M059J (cell line): ENCODE measurements at regions not wholly inside any gene's neighbourhood (a gene's known extent, or its start where the extent isn't known, plus 50 kb on each side); places are given as distances from the start of the nearest gene placed in this dataset.

ENCODE experiments used
- DNase-seq: peaks from one replicate; pipeline ENCODE4 v3.0.0-alpha.2; 2012; ENCODE audit warnings: low read depth

DNA sequence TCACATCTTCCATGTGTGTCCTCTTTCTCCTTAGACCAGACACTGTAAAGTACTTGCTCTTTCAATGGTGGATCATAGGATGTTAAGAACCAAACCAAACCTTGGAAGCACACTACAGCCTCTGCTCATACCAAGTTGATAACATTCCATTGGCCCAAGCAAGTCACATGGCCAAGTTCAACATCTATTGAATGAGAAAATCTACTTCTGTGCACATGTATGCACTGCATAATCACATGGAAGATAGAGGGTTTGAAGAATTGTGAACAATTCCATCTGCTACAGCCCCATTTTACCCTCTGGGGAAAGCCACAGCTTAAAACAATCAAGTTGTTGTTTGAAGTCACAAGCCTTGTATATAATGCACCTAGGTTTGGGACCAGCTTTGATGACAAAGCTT is 68.2 kb downstream of the MFAP3 start:
- no peak for DNase-seq

DNA sequence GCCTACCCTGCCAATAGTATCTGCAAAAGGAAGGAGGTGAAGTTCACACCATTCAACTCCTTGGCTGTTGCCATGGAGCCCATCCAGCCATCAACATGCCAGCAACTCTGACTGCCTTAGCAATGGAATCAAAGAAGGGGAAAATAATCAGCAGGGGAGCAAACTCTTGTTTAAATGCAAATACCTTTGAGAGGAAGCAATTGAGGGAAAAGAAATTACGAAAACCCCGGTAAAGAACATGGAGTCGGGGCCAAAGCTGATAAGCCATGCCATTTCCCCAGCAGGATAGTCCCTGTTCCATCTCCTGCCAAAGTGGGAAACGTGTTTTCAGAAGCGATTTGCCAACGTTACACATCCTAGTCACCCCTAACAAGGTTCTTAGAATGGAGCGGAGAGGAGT is 69.0 kb downstream of the MFAP3 start:
- no peak for DNase-seq

DNA sequence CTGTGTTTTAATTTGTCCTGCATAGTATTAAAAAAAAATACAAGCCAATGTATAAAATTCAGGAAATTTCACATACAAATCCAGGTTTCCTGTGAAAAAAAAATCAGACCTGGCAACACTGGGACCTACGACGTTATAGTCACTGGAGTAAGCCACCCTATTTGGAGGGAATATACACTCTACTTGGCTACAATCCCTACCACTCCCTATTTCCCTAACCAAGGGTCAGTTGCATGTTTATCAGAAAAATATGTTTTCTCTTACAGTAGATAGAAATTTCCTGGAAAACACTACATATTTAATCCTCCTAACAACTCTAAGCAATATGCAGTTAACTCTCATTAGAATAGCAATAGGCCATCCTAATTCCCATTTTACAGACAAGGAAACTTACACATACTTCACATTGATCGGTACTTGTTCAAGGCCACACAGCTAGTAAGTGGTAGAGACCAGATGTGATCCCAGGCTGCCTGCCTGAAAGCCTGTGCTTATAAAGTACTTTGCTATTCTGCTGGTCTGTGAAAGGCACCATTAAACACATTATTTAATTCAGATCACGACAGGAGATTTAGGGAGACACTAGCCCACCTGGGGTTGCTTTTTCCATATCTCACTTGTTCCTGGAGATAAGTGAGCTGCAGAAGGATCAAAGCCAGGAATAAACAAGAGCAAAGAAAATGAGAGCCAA is 70.8 kb downstream of the MFAP3 start:
- DNase-seq, result no peak

DNA sequence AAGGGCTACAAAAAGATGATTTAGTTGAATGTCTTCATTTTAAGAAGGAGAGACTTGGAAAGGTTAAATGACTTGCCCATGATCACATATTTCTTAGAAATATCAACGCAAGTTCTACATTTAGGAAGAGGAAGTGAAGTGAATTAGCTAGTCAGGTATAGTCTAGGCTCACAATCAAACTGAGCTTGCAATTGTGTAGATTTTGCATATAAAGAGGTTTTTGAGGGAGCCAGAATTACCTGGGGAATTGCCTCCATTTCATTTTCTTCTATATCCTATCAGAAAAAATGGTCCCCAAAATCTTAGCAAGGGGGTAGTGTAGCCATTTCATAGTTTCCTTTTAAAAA is 71.3 kb downstream of the MFAP3 start:
- no peak for DNase-seq

DNA sequence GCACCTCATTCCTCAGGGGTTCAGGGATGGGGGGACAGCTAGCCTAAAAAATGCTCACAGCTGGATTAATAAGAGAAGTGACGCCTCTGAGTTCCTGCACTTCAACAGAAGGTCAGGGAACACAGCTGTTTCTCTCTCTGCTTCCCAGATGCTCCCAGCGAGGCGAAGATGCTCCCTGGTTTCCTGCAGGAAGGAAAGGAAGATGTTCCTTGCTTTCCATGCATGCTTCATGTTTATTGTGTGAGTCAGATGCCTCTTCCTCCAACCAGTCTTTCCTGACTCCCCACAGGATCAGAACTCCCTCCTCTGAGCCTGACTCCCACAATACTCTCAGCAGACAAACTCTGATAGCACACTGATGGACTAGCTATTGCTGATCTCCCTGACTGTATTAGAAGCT is 71.9 kb downstream of the MFAP3 start:
- DNase-seq, result peak; percentile 15

DNA sequence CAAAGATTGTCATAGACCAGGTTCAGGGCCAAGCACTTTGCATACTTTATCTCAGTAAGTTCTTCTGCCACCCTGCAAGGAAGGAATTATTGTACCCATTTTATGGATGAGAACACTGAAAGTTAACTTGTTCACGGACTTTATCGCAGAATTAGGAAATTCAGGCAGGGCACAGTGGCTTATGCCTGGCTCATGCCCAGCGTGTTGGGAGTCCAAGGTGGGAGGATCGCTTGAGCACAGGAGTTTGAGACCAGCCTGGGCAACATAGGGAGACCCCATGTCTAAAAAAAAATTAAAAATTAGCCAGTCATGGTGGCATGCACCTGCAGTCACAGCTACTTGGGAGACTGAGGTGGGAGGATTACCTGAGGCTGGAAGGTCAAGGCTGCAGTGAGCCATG is 72.4 kb downstream of the MFAP3 start:
- no peak for DNase-seq

DNA sequence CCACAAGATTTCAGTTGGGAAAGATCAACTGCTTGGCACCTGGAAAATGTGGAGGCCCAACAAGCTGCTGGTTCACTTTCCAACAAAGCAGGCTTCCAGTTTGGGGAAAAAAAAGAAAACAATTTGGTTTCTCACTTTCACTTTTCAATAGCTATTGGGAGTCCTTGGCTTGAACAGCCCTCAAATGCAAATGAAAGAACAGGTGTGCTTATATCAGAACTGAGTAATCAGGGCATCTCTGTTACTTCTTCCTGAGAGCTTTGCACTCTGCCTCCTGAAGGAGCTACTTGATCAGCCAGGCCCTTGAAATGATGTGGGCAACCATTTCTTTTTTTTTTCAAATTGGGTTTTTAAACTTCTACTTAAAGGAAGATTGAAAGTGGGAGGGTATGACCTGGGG is 73.5 kb downstream of the MFAP3 start:
- no peak for DNase-seq

DNA sequence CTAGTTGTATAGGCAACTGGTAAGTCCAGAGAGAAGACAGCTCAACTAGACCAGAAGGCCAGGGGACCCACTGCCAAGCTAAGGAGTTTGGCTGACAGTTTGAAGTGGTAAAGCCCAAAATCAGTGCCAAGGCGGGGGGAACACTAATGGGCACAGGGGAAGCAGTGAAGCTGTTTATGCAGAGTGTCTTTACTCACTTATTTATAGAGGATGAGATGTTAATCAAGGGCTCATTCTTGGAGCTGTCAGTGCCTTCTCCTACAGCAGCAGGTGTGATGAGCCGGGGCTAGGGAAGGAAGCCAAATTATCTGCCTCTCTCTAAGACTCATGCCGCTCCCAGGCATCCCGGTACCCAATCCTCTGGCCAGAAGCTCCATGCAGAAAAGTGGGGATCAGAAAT is 75.2 kb upstream of the GALNT10 start:
- DNase-seq, result no peak

DNA sequence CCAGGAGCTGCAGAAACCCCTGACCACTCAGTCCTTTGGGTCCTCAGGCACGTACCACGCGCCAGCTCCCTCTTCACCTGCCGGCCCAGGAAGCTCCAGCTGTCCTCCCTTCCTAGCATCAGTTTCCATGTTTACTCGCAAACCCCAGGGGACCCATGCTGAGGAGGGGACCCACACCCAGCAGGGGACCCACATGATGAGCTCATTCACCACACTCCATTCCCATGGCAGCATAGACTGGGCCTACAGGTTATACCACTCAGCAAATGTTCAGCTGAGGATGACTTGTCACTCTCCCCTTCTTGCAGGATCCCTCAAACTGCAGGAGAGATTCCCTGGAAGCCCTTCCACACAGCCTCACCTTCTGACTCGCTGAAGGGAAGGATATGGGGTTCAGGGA is 73.5 kb upstream of the GALNT10 start:
- no peak for DNase-seq

DNA sequence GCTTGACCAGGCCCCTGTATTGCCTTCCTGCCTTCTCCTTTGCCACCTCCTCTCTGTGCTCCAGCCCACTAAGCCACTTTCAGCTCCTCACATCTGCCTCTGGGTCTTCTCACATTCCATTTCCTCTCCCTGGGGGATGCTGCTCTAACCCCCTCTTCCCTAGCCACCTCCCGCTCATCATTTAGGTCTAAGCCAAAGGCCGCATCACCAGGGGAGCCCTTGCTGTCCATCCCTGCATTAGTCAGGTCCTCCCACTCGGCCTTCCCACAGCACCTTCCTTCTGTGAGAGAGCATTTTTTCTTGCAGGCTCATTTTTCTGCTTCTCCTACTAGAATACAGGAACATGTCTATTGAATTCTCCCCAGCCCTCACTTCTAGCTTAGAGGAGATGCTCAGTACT is 72.6 kb upstream of the GALNT10 start:
- DNase-seq, result no peak

DNA sequence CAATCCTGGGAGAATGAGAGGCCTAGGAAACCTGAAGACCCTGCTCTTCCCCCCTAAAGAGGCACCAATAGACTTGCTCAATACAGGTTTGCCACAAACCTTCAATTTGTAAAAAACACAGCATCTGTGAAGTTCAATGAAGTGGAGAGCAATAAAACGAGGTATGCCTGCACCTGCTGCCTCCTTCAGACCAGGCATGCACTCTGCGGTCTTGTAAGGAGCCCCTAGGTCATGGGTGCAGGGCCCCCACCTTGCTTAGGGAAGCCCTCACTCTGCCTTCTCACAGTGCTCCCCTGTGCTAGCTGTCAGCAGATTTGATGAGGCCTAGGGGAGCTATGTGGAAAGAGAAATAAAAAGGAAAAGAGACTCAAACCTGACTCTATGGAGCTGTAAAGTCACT is 72.1 kb upstream of the GALNT10 start:
- DNase-seq, result no peak

DNA sequence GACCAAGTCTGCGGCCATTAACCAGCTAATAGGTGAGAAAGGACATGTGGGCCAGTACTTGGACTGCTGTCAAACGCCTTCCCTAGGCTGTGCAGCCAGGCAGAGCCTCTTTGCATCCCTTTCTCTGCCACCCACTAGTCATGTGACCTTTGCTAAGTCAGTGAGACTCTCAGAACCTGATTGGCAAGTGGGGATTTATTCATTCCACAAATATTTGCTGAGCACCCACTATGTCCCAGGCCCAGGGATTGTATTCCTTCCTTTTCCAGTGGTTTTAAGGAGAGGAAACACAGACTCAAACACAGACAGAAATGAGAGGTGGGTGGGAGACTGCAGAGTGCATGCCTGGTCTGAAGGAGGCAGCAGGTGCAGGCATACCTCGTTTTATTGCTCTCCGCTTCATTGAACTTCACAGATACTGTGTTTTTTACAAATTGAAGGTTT is 71.6 kb upstream of the GALNT10 start:
- peak; percentile 49 for DNase-seq

DNA sequence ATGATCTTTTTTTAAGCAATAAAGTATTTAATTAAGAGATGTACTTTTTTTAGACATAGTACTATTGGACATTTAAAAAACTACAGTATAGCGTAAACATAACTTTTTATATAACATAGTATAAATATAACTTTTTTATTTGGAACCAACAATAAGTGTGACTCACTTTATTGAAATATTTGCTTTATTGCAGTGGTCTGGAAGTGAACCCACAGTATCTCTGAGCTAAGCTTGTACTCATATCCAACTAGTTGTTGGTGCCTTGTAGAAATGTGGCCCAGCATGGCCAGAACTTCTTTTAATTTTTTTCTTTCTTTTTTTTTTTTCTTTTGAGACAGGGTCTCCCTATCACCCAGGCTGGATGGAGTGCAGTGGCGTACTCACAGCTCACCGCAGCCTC is 61.5 kb upstream of the GALNT10 start:
- no peak for DNase-seq

DNA sequence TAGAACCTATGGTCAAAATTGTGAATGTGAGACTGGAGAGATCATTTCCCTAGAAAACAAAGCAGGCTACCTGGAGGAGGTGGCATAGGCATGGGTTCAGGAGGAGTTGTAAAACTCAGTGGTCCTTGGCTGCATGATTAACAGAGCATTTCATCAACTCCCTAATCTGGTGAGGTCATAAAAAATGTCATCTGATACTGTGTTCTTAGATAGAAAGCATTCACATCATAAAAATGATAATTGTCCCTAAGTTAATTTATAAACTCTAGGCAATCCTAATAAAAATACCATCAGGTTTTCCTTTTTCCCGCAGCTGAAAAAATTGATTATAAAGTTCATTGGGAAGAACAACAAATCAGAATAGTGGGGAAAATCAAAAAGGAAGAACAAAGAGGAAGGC is 60.6 kb upstream of the GALNT10 start:
- DNase-seq, result no peak

DNA sequence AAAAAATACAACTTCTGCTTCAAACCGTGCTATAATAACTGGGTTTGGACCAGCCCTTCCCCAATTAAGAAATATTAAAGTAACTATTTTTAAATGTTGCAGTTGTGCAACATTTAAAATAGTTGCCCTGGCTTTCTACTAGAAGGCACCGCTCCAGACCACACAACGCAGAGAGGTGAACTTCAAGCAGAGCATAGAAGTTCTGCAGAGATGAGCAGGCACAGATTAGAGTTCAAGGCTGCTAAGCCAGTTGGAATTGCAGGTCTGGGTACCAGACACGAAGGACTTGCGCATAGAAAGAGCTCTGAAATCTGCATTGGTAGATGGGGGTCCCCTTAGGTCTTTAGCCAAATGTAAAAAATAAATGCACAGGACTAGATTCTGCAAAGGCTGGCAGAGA is 58.7 kb upstream of the GALNT10 start:
- DNase-seq, result no peak

DNA sequence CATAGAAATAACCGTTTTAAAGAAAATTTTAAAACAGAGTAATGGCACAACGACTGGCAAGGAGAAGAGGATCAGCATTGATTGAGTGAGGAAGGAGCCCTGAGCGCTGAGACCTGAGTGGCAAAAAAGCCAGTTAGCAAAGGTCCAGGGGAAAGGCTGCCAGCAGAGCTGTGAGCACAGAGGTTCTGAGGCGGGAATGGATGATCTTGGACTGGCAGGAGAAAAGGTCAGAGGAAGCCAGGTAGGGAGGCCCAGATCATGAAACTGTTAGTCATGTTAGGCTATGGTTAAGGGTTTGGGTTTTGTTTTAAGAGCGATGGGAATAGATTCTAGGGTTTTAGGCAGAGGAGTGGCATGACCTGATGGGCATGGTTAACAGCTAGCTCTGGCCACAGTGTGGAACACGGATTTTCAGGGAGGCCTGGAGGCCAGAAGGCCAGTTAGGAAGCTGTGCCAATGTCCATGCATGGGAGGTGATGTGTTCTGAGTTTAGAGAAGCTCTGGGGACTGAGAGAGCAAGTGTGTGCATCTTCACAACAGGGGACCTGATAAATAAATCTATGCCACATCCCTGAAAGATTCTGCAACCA is 57.7 kb upstream of the GALNT10 start:
- no peak for DNase-seq

DNA sequence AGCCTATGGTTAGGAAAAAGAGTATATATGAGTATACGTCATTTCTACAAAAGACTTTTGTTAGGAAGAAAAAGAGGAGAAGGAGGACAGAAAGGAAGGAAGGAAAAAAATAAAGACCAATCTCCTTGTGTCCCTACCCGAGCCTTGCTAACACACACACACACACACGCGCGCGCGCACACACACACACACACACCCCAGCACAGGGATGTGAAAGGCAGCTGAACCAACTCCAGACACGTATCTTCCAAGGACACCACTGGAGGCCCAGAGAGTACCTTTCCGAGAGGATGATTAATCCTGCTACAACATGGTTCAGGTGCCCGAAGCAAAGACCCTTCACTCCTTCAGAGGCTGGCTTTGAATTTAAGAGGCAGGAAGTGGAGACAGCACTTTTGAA is 56.9 kb upstream of the GALNT10 start:
- DNase-seq, result no peak

DNA sequence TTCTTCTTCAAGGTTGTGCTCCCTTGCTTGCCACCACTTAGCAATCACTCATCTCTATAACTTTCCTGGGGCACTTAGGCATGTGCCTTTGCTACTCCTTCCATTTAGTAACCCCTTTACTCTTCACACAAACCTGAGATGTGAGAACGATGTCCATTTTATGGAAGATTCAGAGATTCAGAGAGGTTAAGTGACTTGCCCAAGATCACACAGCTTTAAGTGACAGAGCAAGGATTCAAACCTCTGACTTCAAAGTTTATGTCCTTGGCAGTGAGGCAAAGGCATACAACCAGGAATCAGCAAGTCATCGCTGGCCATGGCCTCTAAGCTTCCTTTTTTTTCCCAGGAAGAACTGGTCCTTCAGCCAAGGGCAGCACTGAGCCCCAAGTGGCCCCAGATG is 56.0 kb upstream of the GALNT10 start:
- no peak for DNase-seq

DNA sequence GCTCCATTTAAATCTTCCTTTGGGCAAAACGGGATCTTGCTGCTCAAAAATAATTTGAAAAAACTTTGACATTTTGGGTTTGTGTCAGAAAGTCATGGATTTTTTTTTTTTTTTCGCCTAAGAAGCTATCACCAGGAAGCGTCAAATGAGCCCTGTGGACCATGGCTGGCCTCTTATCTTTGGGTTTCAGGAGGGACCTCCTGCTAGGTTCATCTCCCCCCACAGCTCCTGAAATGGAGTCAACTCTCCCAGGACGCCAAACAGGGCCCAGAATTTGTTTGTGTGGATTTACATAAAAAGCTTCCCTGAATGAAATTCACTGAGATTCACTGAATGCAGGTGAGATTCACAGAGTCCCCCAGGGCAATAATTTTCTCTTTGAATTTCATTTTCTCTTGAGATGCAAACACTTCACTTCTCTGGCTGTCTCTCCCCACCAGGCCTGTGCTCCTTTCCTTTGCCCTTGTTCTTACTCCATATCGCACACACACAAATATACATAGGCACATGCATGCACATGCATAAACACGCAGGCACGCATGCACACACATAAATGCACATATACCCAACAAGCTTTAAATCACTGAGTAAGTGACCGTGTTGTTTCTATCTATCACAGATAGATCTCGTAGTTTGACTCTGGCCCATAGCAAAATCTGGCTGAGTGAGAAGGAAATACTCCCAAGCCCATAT is 55.3 kb upstream of the GALNT10 start:
- no peak for DNase-seq

DNA sequence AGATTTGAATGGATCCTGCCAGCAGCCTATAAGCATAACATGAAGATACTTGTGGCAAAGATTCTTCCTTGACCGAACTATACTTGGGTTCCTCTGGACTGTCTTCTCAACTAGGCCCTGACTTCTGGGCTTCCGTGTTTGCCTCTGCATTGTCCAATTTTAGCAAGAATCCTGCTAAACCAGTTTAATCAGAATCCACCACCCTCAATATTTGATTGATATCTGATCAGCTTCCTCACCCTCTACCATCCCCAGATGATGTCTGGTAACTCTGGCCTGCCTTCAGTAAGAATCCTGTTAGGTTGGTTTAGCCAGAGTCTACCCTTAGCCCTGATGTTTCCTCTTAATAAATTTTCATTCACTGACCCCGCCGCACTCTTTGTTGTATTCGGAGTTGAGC is 54.4 kb upstream of the GALNT10 start:
- no peak for DNase-seq

DNA sequence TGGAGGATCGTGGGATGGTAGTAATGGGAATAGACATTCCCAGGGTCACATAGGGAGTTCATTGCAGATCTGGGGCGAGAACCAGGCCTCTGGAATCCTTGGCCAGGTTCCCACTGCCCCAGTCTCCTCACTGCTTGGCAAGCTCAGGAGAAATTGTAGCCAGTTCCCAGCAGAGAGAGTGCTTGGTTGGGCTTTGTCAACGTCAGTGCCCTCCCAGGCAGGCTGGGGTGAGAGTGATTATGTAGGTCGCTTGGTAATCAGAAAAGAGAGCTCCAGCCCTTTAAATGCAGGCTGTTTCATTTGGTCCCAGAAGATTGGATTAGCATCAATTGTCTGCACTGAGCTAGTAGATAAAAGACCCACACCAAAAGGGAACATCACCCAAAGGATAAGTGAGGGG is 51.8 kb upstream of the GALNT10 start:
- no peak for DNase-seq

DNA sequence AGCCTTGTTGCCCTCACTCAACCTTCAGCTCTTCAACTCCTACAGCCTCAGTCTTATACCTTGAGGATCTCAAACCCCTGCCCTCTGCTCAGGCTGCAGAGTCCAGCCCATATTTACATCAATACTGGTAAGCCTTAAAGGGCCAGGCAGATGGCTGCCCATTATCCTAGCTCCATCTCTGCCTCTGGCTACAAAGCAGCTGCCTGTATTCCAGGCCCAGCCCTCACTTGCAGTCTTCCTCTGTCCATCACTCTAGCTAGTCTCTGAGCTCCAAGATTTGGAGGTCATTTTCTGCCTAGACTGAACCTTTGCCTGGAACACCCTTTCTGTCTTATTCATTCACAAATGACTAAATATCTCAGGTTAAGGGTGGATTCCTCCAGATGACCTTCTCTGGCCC is 50.2 kb upstream of the GALNT10 start:
- no peak for DNase-seq
